GM23248 (cell line): ENCODE measurements at regions not wholly inside any gene's neighbourhood (a gene's known extent, or its start where the extent isn't known, plus 50 kb on each side); places are given as distances from the start of the nearest gene placed in this dataset.

Source experiments
- EZH2 ChIP-seq: fragments of 200-600 bp; sonication (generic); IDR thresholded peaks from 2 replicates; pipeline ENCODE4 v1.6.1; 2018; ENCODE audit warnings: antibody characterized with exemption, mild to moderate bottlenecking; ENCODE audit not compliant: insufficient read depth, poor library complexity, severe bottlenecking
- EZH2phosphoT487 ChIP-seq: fragments of 200-600 bp; sonication (generic); IDR thresholded peaks from 2 replicates; pipeline ENCODE4 v1.6.1; 2018; ENCODE audit warnings: antibody characterized with exemption, moderate library complexity, mild to moderate bottlenecking, low read depth; ENCODE audit not compliant: insufficient read depth

DNA sequence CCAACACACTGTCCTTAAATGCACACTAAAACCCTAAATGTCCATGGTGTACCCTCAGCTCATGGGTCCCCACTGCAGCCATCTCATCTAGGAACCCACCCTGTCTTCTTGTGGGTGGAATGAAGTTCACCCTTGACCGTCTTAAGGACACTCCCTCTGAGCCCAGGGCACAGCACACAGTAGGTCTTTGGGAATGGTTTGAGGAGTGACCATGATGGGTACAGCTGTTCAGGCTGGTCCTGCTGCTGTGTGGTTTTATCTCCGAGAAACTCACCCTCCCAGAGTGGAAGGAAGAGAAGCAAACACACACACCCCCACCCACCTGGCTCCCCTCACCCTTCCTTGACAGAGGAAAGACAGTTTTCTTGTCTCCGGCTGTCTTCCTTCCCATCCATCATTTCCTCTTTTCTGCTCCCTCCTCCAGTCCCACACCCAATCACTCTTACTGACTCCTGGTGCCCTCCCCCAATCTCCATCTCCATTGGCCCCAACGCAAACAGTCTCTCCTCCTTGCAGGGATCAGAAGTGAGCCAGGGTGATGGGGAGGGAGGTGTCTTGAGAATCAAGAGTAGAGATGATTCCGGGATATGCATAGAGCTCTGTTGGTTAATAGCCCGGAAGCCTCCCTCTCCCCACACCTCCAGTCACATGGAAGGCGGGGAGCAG lies 105.9 kb upstream of the LHX5 start:
- TF ChIP-seq EZH2 (no peak), EZH2phosphoT487 (no peak)
